ENCODE measurements at regions not wholly inside any gene's neighbourhood (a gene's known extent, or its start where the extent isn't known, plus 50 kb on each side); places are given as distances from the start of the nearest gene placed in this dataset.
"Not testable (repeated sequence)": the region's sequence is repeated elsewhere in the genome, so short reads cannot be mapped to it uniquely, and the experiment has no call there.

GRCh38 chr17:54455251-54455868, 445.3 kb upstream of the TOM1L1 start:
- no peak for DNase-seq (ENCODE audit: low read depth in 4 of 4, low spot score in 3 of 4)

GRCh38 chr17:54465443-54465842, 435.2 kb upstream of the TOM1L1 start:
- DNase-seq (ENCODE audit: low read depth in 4 of 4, low spot score in 3 of 4), result not testable (repeated sequence)

DNA sequence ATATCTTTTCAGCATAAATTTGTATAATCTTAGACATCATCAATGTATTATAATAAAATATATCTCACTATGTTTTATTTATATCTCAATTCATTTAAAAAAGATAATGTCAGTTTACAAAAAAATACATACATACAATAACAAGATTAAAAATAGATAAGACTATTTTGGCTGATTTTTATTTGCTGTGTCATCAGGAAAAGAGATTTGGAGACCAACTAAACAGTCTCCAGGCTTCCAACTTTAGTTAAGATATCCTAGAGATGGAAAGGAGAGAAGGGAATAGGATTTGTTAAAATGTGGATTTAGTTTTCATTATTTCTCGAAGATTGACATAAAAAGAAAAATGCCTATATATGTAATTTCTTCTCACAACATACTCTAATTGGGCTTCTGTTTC, 433.8 kb upstream of the TOM1L1 start:
- no peak for DNase-seq (ENCODE audit: low read depth in 4 of 4, low spot score in 3 of 4)

DNA sequence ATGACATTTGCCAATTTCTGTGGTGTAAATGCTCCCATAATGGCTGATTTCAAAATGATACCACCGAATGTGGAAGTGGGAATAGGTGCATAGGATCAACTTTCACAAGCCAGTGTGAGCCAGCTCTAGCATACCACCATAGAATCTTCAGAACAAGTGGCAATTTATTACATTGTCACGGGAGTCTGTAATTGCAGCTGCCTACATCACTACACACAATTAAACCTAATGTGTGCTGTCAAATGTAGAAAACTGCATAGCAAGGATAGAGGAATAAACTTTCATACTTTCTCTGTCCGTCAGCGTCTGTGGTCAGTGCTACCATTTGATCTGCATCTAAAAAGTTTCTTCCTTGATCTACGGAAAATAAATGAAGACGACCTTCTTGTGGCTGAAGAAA, 417.8 kb upstream of the TOM1L1 start:
- DNase-seq (ENCODE audit: low read depth in 4 of 4, low spot score in 3 of 4), result peak in 1 of 4 donors; percentile 11

DNA sequence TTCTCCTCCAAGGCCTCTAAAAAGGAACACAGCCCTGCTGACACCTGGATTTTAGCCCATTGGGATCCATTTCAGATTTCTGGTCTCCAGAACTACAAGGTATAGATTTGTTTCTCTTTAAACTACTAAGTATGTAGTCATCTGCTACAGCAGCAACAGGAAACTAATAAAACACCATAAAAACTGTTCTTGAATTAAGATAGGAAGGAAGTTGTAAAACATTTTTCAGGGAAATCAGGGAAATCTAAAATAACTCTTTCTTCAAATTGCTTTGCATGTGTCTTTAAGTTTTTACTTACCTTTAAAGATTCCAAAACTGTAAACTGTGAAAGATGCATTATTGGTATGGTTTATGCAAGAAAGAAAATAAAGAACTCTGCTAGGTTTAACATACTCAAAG, 407.0 kb upstream of the TOM1L1 start:
- no peak for DNase-seq (ENCODE audit: low read depth in 4 of 4, low spot score in 3 of 4)

GRCh38 chr17:54494721-54495715, 405.6 kb upstream of the TOM1L1 start:
- no peak for DNase-seq (ENCODE audit: low read depth in 4 of 4, low spot score in 3 of 4)

- no peak for DNase-seq (ENCODE audit: low read depth in 4 of 4, low spot score in 3 of 4)
Measured at GRCh38 chr17:54505404-54505803, 395.2 kb upstream of the TOM1L1 start.

DNA sequence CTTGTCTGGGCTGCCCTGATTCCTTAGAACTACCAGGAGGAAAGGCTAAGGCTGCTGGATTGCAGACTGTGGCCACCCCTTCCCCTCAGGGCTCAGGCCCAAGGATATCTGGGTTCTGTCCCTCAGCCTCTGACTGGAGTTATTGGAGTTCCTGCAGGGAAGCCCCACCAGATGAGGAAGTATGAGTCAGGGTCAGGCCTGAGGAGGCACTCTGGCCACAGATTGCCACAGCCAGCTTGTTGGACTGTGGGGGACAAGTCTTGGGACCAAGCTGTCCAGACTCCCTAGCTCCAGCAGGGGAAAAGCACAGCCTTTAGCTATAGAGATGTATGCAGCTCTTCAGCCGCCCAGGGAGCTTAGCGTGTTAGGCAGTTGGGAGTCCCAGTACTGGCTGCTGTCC, 381.9 kb upstream of the TOM1L1 start:
- no peak for DNase-seq (ENCODE audit: low read depth in 4 of 4, low spot score in 3 of 4)

DNA sequence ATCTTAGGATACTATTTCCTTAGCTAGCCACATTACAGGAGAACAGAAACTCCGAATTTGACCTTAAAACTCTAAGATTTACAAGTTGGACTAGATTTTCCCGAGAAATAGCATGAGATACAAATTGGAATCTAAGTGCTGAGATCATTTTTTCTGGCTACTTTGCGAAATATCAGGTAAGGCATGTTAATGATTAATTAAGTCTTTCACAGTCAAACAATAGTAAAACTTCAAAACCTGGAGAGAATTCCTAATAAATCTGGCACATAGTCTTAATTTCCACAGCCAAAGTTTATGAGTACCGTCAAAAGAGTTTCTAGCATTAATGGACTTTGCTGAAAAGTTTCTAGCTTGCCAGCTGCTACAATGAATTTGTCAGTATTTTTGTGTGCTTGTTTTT, 379.5 kb upstream of the TOM1L1 start:
- DNase-seq (ENCODE audit: low read depth in 4 of 4, low spot score in 3 of 4), result no peak

DNA sequence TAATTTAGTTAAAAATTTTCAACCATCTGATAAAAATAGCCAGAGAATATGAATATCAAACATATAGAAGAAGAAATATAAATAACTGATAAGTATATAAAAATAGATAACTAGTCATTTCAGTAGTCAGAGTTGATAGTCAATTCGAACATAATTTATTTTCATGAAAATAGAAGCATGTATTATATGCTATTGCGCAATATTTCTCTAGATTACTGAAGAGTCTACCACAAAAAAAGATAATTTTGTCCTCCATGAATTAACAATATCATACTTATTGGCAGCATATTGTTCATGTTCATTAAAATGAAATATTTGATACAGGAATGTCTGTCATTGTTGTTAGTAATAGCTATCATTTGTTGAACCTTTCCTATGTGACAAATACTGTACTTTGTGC, 376.2 kb upstream of the TOM1L1 start:
- no peak for DNase-seq (ENCODE audit: low read depth in 4 of 4, low spot score in 3 of 4)

- DNase-seq (ENCODE audit: low read depth in 4 of 4, low spot score in 3 of 4), result no peak
Measured at GRCh38 chr17:54527941-54528340, 372.7 kb upstream of the TOM1L1 start.

DNA sequence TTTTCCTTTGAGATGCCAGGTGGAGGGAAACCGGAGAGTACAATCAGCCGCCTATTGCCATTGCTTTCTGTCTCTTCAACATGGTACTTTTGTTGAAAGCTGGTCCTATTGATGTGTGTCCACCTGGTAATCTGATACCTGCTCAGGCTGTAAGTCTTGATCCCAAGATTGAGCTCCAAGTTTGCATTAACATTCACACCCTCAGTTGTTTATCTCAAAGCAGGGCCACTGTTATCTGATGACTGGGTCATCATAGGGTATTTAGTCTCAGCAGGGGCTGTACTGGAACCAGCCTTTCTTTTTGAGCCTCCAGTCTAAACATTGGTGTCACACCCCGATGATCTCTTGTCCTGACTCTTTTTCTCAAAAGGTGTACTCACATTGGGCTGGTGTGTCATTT, 370.3 kb upstream of the TOM1L1 start:
- no peak for DNase-seq (ENCODE audit: low read depth in 4 of 4, low spot score in 3 of 4)

DNA sequence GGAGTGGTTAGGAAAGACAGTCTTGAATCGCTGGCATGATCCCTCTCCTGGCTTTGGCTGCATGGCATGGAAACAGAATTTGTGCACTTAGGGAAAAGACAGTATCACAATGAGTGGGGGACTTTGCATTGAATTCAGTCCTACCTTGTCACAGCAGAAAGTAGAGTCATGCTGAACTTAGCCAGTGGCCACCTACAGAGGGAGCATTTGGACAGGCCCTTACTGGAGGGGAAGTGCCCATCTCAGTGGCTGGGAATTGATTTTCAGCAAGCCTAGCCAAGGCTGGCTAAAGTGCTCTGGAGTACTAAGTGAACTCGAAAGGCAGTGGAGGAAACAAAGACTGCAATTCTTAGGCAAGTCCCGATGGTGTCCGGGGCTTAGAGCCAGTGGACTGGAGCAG, 364.3 kb upstream of the TOM1L1 start:
- no peak for DNase-seq (ENCODE audit: low read depth in 4 of 4, low spot score in 3 of 4)

GRCh38 chr17:54537656-54538055, 363.0 kb upstream of the TOM1L1 start:
- DNase-seq (ENCODE audit: low read depth in 4 of 4, low spot score in 3 of 4), result no peak

DNA sequence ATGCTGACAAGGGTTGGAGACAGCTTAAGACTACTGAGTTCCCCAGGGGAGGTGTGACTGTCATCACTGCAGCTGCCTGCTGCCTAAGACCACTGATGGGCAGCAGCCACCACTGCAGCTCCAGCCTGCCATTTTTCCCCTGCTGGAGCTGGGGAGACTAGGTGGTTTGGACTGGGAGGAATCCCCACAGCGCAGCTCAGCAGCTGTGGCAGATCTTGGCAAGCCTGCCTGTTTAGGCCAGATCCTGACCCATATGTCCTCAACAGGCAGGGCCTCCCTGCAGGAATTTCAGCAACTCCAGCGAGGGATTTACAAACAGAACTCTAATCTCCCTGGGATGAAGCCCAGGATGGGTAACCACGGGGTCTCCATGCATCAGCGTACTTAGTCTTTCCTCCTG, 356.4 kb upstream of the TOM1L1 start:
- no peak for DNase-seq (ENCODE audit: low read depth in 4 of 4, low spot score in 3 of 4)

DNA sequence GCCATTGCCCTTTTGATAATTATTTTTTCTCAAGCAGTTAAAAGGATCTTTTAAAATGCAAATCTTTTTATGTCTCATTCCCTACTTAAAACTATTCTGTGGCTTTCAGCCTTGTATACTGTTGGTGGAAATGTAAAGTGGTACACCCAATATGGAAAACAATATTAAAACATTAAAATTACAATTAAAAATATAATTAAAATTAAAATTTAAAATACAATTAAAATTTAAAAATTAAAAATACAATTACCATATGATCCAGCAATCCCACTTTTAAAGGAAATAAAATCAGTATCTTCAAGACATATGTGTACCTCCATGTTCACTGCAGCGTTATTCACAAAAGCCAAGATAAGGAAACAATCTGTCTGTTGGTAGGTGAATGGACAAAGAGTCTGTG, 340.8 kb upstream of the TOM1L1 start:
- no peak for DNase-seq (ENCODE audit: low read depth in 4 of 4, low spot score in 3 of 4)

- DNase-seq (ENCODE audit: low read depth in 4 of 4, low spot score in 3 of 4), result no peak
Measured at GRCh38 chr17:54608634-54609155, 292.0 kb upstream of the TOM1L1 start.

DNA sequence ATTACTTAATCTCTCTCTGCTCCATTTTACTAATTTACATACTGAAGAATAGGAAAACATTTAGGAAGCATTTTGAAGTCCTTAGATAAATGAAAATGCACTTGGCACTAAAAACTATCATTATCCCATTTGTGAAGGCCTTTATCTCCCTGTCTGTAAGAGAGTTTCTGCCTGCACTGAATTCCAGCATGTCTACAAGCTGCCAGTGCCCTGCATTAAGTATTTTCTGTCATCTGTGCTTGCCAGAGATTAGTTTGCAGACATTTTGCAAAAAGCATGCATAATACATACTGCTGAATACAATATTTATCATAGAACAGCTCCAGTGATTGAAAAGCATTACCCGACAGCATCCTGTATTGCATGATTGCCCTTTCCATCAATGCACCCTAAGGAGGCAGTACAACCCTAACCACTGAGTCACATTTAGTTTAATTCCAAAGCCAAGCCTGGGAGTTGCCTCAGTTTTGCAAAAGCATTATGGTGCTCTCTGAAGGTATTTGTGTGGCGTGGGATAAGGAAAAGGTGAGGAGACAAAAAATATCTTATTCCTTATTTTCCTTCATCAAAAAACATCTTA, 280.2 kb upstream of the TOM1L1 start:
- DNase-seq (ENCODE audit: low read depth in 4 of 4, low spot score in 3 of 4), result no peak

GRCh38 chr17:54623746-54624145, 276.9 kb upstream of the TOM1L1 start:
- DNase-seq (ENCODE audit: low read depth in 4 of 4, low spot score in 3 of 4), result no peak

DNA sequence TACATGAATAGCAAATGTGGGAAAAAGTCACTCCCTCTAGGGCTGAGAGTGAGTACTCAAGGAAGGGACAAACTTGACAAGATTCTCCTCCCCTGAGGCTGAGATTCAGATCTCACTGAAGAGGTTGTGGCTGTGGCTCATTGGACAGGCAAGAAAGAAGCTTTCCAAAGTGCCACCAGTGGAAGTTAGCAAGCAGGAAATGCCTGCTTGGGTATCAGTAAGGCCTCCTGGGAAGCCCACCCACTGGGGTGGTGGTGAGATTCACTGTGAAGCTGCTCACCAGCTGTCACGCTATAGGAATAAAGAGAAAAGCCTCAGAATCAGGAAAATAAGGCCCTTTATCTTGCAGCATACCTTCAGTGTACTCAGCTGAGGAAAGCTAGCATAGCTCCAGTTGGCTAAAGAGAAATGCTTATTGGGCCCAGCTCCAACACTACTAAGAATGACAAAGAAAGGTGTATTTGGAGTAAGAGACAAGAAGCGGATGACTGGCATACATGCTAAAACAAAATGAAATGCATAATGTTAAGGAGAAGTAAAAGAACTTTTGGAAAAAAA, 274.4 kb upstream of the TOM1L1 start:
- DNase-seq (ENCODE audit: low read depth in 4 of 4, low spot score in 3 of 4), result no peak

DNA sequence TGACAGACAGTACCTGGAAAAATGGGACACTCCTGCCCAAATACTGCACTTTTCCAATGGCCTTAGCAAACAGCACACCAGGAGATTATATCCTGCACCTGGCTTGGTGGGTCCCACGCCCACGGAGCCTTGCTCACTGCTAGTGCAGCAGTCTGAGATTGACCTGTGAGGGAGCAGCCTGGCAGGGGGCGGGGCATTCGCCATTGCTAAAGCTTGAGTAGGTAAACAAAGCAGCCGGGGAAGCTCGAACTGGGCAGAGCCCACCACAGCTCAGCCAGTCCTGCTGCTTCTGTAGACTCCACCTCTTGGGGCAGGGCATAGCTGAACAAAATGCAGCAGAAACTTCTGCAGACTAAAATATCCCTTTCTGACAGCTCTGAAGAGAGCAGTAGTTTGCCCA, 261.2 kb upstream of the TOM1L1 start:
- not testable (repeated sequence) for DNase-seq (ENCODE audit: low read depth in 4 of 4, low spot score in 3 of 4)
